ENCODE measurements at regions not wholly inside any gene's neighbourhood (a gene's known extent, or its start where the extent isn't known, plus 50 kb on each side); places are given as distances from the start of the nearest gene placed in this dataset.

- DNase-seq, result no peak
These were observed 128.4 kb upstream of the SPACA7 start for GRCh38 chr13:112247471-112248405.

- no peak for DNase-seq
These were observed 127.8 kb upstream of the SPACA7 start for GRCh38 chr13:112248406-112248760.

DNA sequence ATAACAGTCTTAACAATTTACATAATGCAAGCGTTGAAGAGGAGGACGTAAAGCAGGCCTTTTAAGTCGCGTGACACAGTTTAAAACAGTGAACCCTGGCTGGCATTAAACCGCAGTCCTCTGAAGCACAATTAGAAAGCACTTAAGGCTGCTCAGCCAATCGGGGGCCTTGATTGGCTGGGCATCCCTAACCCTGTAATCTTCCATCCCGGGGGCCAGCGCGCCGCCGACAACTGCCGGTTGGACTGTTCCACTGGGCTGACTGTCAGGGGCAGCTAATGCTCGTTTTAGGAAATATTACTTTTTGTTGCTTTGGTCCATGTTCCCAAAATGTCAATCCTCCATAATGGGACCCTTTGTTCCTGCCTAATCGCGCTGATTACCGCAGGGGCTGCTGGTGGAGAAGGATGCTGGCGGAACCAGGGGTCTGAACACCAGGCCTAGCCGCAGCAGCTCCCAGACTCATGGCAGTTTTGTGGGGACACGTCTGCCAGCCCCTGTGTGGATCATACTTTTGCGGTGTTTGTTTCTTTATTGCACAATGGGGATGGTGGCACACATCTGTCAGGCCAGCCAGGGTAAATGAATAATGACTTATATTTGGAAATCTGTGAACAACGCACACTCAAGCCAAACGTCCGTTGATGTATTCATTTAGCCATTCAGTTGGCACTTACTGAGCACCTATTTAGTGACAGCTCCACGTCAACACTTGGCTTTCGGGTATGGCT, 127.1 kb upstream of the SPACA7 start:
- DNase-seq, result no peak

GRCh38 chr13:112249644-112250610, 126.2 kb upstream of the SPACA7 start:
- no peak for DNase-seq

DNA sequence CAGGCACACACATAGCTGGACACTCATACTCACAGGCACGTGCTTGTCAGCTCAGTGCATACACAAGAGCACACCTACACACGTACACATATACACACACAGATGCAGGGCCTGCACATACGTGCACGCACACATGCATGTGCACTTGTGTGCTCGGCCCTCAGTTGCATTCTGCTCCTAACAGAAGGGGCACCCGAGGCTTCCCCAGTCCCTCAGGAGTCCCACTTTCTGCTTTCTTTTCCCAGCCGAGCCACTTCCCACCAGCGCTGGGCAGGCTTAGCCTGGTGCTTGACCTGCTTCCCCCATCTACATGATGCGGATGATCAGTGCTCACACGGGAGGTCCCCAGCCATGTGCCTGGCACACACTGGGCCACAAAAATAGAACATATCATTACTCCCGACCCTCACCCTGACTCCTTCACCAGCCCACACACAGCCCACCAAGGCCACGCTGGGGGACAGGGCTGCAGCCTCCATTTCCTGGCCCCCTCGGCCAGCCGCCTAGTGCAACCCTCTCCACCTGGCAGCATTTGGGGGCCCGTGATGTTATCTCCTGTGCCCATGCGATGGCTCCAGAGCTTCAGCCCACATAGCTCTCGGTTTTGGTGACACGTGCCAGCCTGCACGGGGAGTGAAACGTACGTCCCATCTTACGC, 125.2 kb upstream of the SPACA7 start:
- DNase-seq, result no peak

- DNase-seq, result no peak
These were observed 124.1 kb upstream of the SPACA7 start for GRCh38 chr13:112251930-112252585.

DNA sequence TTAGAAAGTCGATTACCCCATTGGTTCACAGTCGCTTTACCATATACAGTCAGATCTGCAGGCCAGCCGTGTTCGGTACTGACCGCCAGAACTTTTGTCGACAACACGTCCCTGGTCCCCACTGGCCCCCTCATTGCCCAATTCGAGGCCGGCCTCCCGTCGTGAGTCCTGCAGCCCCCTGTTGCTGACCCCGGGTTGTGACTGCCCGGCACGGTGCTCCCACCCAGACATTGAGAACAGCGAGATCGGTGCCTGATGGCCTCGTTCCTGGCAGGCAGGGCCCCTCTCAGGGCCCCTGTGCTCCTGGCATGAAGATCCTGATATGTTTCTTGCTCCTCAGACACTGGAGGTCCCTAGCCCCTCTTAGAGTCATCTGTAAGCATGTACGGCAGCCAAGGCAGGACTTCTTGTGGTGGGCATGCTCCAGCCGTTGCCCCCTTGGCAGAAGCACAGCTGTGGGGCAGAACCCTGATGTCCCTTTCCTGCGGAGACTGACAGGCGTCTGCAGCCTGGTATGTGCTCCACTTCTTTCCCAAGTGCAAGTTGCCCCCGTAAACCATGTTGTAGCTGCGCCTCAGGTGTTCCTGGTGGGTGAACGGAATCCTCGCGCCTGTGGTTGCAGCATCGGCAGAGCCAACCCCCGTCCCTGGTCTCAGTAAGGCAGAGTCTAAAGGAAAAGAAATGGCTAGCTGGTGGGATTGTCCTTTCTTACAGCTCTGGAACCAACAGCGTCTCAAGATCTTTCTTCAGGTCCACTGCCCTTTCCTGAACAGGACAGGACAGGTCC, 123.2 kb upstream of the SPACA7 start:
- DNase-seq, result no peak

DNA sequence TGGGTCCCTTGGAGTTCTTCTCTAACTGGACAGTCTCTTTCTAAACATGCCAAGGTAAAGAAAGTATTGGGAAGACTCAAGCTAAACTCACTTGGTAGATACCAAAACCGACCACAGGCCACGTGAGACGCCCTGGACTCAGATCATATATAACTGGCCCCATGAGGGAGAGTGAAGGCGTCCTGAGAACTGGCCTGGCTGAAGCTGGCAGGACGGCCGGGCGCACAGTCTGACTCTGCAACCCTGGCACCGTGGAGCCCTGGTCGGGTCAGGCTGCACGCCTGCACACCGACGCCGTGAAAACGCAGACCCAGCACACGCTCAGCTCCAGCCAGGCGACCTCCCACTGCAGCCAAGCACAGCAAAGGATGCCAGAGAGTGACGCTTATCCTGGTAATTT, 122.5 kb upstream of the SPACA7 start:
- DNase-seq, result no peak

DNA sequence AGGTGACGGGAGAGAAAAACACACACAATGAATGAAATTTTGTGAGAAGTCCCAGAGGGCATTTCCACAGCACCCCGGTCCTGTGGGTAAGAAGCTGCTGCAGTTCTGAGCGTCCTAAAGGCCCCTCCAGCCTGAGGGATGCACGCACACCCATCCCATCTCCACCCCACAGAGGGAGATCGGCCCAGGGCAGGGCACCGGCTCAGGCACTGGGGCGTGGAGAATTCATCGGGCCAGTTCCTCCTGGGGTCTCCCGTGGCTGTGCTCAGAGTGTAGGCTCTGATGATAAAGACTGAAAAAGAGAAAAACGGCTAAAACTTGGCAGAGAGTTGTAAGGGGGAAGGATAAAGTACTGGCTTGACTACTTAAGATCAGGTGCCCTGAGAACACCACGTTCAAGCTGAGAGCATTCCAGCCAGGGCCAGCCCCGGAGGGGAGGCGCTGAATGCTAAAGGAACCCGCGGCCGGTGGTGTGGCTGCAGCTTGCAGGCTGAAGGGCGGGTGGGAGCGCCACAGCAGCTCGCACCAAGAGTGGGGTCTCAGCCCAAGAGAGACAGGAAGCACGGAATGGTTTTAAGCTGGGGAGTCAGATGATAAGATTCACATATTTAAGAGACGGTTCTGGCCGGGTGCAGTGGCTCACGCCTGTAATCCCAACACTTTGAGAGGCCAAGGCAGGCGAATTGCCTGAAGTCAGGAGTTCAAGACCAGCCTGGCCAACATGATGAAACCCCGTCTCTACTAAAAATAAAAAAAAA, 121.9 kb upstream of the SPACA7 start:
- DNase-seq, result no peak

GRCh38 chr13:112254900-112255299, 121.3 kb upstream of the SPACA7 start:
- DNase-seq, result no peak

DNA sequence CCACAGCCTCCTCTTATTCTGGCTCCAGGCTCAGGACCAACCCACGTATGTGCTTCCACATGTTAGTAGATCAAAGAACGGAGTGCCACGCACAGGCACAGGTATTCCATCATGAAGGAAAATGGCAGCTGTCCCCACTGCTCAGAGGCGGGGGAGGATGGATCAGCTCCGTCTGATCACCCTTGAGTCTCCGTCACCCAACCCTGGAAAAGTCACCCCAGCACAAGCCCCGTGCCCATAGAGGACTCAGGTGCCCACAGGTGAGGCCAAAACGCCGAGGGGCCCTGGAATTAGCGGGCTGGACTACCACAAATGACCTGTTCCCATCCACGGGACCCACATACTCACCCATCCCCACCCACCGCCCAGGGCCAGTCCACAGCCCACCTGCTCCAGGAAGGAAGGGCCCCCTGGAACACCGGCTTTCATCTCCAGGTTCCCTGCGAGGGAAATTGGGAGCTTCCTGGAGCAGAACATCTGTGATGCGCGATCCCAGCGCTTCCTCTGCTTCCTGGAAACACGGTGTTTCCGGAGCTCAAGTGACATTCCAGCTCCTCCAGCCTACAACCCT, 120.5 kb upstream of the SPACA7 start:
- no peak for DNase-seq

DNA sequence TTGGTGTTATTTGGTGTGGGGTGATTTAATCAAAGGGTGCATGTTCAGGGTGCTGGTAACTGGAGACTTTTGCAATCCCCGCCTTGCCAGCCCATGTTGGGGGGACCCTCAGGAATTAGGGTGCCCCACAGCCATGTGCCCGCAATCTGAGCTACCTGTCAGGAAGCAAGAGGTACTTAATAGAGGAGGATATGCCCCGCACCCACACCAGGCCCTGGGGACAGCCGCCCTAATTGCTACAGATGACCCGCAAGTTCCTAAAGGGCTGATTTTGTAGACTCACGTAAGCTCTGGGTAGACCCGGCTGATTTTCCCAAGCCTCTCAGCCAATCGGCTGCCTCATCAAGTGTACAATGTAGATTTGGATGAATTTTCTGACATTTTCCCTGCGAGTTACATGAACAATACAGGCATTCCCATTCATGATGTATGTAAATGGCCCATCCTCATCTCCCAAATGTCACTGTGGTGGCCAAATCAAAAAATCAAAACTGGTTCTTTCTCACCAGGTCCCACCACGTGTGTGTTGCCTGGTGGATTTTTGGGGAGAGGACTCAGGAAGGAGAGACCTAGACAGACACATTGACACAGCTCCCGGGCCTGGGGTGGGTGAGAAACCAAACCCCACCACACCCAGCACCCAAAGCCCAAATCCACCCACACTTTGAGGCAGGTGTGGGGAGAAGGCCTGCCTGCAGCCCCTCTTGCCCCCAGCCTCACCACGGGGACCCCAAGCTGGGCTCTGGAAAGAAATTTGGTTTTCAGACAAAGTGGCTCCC, 119.2 kb upstream of the SPACA7 start:
- no peak for DNase-seq

DNA sequence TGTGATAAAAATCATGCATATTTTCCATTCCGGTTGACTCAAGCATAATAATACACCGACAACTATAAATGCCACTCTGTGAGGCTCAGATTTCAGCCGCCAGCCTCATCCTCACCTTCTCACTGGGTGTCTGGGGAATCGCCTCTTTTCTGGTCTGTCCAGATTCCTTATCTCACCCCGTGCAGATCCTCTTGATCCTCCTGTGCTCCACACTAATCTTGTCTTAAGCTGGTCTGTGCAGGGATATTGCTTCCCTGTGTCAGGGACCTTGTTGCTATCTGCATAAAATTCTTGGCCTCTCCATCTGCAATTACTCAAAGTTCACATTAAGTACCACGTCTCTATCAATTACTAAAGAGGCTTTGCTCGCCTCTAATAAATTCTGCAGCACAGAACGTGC, 116.6 kb upstream of the SPACA7 start:
- no peak for DNase-seq

DNA sequence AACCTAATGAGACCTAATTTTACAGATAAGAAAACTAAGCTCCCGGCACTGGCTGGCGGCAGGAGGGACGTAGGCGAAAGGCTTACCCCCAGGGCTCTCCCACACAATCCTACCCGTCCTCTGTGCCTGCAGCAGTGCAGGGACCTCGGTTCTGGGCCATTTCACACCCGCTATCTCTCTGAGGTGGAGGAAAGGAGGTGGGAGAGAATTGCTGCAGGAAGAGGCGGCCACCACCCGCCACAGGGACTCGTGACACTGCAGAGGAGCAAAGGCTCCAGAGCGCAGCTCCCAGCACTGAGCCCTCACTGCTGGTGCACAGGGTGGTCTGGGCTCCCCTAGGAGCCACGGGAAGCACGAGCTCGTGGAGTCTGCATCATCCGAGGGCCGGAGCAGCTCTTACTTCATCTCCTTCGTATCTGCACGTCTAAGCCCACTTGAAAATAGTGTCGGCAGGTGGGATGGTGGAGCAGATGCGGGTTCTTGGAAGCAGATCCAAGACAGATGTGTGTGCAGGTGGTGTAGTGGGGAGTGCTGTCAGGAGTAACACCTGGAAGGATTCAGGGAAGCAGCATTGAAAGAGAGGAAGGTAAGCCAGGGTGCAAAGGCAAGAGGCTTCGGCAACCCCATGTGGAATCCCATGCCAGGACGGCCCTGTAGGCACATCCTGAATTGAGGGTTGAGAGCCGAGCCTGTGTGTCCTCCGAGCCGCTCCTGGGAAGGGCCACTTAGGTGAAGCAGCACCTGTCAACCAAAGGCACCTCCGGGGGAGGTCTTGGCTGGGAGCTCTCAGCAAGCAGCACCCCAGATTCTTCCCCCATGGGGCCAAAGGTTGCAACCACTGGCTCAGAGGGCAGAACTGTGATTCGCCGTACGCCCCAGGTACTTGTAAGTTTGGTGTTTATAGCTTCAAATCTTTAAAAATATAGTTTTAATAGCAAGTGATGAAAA, 115.8 kb upstream of the SPACA7 start:
- no peak for DNase-seq

DNA sequence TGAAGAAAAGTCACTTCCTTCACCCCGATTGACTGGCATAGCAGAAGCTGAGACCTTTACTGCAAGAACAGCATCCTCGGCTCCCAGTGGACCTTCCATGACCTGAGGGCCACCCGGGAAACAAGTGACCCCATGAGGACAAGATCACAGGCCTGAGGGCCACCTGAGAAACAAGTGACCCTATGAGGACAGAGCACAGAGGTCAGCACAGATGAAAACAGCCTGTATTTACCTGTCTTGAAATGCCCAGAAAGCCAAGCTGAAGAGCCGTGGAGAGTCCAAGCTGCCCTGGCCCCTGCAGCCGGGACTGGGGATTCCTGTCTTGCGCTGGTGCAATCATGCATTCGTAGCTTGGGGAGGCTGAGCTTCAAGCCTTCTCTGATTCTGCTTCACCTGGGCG, 114.2 kb upstream of the SPACA7 start:
- no peak for DNase-seq

DNA sequence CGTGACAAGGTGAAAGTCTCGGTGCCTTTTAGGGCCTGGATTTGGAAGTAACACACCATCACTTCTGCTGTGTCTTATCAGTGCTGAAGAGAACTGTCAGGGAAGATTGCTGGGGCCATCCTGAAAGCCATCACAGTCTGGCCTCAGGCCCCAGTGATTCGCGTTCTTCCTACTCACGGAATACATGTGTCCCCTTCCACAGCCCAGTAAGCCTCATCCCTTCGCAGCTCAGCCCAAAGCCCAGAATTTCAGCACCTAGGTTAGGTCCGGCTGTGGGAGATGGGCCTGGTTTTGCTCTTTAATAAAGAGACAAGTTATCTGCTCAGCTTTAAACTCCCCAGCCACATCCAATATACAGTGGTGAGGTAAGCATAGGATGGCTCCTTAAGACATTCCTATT, 113.0 kb upstream of the SPACA7 start:
- DNase-seq, result no peak

DNA sequence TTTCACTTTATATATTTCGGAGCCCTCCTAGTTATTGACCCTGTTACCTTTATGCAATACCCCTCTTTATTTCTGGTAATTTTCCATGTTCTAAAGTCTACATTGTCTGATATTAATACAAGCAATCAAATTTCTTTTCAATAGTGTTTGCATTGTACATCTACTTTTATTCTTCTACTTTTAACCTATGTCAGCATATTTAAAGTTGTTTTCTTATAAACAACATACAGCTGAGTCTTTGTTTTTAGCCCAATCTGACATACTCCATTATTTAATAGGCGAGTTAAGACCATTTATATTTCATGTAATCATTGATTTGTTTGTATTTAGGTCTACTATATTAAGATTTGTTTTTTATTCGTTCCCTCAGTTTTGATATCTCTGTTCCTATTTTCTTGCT, 108.5 kb upstream of the SPACA7 start:
- no peak for DNase-seq

DNA sequence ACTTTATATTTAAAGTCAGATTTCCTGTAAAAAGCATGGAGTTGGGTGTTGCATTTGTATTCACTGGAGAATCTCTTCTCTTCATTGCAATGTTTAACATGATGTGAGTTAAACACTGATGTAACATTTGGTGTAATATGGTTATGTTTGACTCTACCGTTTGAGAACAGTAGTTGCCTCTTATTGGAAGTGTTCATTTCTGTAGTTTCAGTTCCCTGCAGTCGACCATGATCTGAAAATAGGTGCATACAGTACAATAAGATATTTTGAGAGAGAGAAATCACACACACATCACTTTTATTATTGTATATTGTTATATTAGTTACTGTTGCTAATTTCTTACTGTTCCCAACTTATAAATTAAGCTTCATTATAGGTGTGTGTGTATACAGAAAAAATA, 105.2 kb upstream of the SPACA7 start:
- DNase-seq, result no peak
